ENCODE measurements at regions not wholly inside any gene's neighbourhood (a gene's known extent, or its start where the extent isn't known, plus 50 kb on each side); places are given as distances from the start of the nearest gene placed in this dataset.

GRCh38 chr4:153034681-153035080 is 98.6 kb downstream of the FHDC1 start:
- no peak for DNase-seq (ENCODE audit: low spot score)

DNA sequence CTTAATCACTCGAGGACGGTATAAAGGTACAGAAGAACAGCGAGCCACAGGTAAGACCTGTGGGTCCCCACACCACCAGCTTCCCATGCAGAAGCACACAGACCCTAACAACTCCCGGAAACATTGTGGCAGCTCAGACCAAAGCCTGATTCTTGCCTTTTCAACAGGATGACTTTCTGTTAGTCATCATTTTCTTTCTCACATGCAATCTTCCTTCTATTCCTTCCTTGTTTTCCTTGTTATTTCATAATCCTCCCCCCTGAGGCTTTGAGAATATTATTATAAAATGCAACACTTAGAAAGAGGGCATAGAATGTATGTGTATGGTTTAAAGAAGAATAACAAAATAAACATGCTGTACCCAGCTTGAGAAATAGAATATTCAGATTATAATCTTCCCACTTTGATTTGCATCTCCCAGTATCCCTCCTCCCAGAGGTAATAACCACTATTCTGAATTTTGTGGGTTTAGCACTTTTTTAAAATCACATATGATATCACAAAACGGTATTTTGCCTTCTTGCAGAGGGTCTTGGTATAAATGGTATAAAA is 100.9 kb downstream of the FHDC1 start:
- DNase-seq (ENCODE audit: low spot score), result no peak

DNA sequence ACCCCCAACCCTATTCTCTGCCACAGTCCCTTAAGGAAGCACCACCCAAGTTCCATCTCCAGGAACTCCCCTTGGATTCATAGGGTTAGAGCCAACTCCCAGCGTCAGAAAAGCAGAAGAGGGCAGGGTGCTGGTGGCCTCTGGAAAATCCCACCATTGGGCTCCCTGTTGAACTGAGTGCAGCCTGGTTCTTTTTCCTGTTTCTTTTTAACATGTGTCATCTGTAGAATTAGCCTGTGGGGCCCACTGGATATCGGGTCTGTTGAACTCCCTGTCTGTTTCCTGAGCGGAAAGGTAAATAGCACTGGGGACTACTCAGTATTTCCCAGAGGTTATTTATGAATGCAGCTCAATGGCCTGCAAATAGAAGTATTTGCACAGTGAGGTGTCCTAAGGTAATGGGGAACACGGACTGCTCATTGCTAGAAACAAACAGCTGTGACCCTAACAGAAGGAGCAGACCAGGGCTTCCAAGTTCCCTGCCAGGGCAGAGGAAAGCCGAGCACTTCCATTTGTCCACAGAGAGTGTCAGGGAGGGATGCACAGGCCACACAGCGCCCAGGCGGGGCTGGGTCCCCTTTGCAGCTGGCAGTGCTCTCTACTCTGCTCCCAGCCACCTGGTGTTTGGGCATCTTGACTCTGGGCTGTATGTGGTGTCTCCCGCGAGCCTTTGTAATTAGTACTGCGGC is 102.6 kb downstream of the FHDC1 start:
- no peak for DNase-seq (ENCODE audit: low spot score)

DNA sequence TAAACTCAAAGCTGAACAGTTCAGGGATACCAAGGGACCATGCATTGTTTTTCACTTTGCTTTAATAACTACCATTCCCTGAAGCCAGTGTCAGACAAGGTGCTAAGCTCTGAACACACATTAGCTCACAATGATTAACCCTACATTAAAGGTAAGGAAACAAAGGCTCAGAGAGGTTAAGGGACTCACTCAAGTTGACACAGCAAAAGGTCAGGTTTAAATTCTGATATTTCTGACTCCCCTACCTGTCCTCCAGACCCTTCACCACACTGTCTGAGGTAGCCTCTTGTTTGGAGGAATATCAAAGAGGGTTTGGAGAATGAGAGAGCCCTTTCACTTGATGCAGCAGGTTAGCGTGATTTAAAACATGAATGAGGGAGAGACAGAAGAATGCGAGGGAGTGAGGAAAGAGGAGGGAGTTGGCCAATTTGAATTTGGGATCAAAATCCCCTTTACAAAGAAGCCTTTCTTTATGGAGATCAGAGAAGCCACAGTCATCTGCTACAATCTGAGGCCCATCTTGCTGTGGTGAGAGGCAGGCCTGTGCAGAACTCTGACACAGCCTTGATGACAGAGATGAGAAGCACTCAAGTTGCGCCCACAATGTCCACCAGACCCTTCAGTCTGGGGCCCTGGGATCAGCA is 103.5 kb downstream of the FHDC1 start:
- no peak for DNase-seq (ENCODE audit: low spot score)

GRCh38 chr4:153040677-153041076 is 104.6 kb downstream of the FHDC1 start:
- no peak for DNase-seq (ENCODE audit: low spot score)

DNA sequence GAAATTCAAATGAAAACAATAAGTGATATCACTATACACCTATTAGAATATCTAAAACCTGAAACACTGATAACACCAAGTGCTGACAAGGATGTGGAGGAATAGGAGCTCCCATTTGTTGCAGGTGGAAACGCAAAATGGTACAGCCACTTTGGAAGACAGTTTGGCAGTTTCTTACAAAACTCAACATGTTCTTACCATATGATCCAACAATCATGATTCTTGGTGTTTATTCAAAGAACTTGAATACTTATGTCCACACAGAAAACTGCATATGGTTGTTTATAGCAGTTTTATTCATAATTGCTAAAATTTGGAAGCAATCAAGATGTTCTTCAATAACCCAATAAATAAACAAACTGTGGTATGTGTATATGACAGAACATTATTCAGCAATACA is 107.9 kb downstream of the FHDC1 start:
- no peak for DNase-seq (ENCODE audit: low spot score)

DNA sequence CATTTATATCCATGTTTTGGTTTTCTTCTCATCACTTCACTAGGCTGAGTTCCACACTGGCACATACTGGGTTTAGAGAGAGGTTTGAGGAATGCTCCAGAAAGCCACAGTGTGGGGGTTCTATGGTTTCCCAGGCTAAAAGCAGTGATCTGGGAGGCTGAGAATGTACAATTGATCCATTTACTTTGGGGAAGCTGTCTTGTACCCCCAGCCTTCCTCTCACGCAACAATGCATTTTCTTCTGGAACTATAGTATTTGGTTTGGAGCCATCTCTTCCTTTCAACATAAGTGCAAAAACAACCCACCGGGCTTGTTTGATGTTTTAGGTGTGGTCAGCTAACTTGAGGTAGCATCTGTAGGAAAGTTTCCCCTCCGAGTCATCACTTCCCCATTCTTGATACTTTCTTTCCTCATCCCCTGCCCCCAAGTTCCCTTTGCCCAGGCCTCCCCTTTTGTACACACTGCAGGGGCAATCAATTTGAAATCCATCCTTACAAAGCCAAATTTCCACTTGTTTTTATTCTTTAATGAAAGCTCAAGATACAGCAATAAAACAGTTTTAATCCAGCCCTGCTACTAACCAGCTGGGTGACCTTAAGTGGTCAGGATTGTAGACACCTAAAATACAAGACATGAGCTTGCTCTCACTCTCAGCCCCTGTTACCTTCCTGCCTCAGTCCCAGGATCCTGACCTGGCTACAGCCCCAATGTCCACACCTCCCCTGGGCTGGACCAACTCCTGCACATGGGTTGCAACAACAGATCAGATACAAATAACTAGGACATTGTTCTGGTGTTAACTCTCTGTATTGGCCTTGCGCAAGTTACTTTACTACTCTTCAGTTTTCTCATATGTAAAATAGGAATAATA is 109.2 kb downstream of the FHDC1 start:
- no peak for DNase-seq (ENCODE audit: low spot score)

- no peak for DNase-seq (ENCODE audit: low spot score)
Observed at GRCh38 chr4:153058671-153059060, 122.5 kb downstream of the FHDC1 start.

DNA sequence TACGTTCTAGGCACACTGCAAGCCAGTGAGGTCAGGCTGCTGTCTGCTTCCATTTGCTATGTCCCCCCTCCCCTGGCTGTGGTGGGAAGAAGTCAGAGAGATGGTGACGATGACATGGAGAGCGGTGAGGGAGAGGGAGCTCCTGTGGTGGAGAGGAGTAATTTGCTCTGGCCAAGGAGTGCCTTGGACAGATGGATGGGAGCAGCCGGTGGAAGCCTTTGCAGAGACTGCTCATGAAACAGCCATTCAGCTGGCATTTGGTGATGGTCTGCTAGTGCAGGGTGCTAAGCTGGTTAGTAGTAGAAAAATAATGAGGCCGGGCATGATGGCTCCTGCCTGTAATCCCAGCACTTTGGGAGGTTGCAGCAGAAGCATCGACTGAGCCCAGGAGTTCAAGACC is 124.1 kb downstream of the FHDC1 start:
- no peak for DNase-seq (ENCODE audit: low spot score)

DNA sequence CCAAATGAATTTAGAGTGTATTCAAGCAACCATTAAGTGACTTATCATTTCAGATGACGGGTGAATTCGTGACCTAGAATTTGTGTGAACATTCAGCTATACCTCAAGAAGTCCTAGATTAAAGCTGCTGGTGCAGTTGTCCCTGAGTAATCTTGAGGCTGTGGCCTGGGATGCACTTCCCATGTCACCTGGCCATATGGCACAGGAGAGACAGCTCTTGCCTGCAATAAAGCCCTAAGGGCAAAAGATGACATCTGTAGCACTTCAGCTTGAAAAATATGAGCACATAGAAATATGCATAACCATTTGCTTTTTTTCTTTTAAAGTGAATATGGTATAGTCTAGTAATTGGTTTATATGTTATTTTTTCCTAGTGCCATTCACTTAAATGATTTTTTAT is 125.8 kb downstream of the FHDC1 start:
- no peak for DNase-seq (ENCODE audit: low spot score)

GRCh38 chr4:153062652-153063168 is 126.6 kb downstream of the FHDC1 start:
- DNase-seq (ENCODE audit: low spot score), result no peak

DNA sequence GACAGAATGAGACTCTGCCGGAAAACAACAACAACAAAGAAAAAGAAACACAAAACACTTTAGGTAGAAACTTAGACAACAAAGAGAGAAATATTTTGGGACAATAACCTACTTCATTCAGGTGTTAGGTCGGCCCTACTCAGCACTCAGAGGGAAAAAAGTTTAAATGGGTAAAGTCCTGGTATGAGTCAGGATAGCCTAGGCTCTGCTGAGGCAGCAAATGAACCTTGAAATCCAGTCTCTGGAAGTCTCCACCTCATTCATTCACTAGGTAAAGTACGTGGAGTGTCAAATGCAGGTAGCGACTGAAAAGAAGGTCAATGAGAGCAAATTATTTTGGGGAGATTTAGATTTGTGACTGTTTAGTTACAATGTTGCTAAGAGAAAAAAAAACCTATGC is 127.4 kb downstream of the FHDC1 start:
- no peak for DNase-seq (ENCODE audit: low spot score)

- DNase-seq (ENCODE audit: low spot score), result no peak
Observed at GRCh38 chr4:153064571-153064970, 128.4 kb downstream of the FHDC1 start.

- no peak for DNase-seq (ENCODE audit: low spot score)
Observed at GRCh38 chr4:153065276-153065675, 129.2 kb downstream of the FHDC1 start.

DNA sequence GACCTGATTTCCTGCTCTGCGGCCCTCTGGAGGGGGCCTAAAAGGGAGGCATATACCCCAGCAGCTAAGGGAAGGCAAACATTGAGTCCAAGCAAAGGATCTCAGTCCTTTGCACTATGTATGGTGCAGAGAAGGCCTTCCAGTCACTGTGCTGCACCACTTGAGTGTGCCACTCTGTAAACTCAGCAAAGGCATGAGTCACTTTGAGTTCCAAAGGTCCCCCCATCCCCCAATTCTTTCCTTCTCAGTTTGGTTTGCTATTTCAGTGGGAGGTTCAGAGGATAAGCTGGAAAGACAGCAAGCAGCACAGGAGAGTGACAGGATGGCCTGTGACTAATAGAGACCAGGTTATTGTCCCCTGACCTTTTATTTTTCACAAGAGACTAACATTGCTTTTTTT is 131.3 kb downstream of the FHDC1 start:
- DNase-seq (ENCODE audit: low spot score), result no peak

GRCh38 chr4:153068751-153069150 is 132.6 kb downstream of the FHDC1 start:
- DNase-seq (ENCODE audit: low spot score), result no peak

DNA sequence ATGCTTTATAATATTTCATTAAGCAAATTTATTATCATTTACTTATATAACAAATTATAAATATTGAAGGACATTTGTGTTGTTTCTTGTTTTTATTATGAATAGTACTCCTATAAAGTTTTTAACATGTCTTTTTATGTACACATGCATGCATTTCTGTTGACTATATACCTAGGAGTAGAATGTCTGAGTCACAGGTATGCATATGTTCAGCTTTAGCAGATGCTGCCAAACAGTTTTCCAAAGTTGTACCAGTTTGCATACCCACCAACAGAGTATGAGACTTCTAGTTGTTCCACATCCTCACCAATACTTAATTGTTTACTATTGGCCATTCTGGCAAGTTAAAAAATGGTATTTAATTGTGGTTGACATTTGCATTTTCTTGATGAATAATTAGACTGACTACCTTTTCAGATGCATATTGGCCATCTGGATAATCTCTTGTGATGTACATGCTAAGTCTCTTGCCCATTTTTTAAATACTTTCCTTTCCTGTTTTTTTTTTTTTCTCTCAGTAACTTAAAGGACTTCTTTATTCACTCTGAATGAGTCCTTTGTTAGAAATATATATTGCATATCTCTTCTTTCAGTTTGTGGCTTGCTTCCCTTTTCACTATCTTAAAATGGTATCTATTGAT is 132.2 kb upstream of the TRIM2 start:
- no peak for DNase-seq (ENCODE audit: low spot score)

DNA sequence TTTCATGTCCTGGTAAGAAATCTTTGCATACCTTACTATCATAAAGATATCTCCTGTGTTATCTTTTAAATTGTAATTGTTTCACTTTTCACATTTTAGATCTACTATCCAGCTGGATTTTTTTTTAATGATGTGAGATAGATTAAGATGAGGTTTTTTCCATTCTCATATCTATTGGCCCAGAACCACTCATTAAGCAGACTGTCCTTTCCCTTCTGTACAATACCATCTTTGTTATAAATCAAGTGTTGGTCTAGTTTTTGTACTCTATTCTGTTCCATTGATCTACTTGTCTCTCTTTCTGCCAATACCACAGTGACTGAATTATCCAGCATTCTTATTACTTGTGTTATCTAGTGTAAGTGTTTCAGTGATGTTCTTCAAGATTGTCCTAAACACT is 131.6 kb upstream of the TRIM2 start:
- DNase-seq (ENCODE audit: low spot score), result no peak

- DNase-seq (ENCODE audit: low spot score), result no peak
Observed at GRCh38 chr4:153074486-153074885, 129.8 kb upstream of the TRIM2 start.

DNA sequence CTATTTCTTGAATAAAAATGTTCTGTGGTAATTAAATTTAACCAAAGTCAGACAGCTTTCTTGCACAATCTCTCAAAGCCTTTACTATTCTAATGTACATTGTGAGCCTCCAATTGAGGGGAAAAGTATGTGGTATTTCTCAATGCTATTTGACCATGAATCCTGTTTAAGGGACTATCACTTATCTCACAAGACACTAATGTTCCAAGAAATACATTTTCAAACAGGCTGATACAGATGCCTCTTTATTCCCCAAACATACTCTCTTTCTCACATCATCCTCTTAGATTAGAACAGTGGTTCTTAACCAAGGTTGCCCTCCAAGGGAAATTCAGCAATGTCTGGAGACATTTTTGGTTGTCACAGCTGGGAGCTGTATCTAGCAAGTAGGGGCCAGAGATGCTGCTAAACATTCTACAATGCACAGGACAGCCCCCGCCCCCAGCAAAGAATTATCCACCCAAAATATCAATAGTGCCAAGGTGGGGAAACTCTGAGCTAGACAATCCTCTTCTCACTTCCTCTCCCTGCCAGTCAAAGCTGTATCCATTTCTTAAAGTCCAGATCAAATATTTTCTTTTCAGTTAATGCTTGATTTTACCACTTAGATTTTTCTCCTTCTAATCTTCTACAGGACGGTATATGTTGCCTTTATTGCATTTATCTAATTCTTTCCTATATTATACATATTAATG is 129.2 kb upstream of the TRIM2 start:
- no peak for DNase-seq (ENCODE audit: low spot score)

DNA sequence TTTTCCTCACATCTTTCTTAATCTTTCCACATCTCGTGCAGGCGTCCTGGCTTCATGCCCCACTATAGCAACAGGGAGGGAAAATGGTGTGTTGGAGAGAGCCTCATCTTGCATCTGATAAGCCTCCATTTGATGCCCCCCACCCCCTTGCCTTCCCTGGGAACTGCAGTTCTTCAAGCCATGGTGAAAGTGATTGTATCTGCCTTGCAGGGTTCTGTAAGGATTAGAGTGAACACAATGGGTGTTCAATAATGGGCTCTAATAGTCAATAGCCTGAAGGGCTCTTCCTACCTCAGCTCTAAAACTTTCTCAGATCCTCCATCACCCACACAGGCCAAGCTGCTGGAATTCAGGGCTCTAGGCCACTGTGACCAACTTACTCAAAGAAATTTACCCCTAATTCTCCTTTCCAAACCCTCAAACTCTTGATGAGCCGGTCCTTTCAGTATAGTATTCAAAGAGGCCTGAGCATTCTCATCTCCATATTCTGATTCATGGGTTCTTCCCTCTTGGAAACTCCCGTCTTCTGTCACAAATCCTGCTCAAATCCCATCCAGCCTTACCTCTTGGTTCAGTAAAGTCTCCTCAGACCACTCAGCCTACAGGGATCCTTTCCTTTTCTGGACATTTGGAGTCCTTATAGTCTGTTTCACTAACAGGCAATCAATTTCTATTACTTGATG is 128.3 kb upstream of the TRIM2 start:
- DNase-seq (ENCODE audit: low spot score), result no peak
